HG03378 (cell line): ENCODE measurements at regions not wholly inside any gene's neighbourhood (a gene's known extent, or its start where the extent isn't known, plus 50 kb on each side); places are given as distances from the start of the nearest gene placed in this dataset.

Experiments
- ATAC-seq: cut with Tn5 transposase; IDR thresholded peaks from one replicate; pipeline ENCODE4 v1.9.1; 2021; ENCODE audit warnings: mild to moderate bottlenecking, moderate library complexity; ENCODE audit not compliant: unreplicated experiment

DNA sequence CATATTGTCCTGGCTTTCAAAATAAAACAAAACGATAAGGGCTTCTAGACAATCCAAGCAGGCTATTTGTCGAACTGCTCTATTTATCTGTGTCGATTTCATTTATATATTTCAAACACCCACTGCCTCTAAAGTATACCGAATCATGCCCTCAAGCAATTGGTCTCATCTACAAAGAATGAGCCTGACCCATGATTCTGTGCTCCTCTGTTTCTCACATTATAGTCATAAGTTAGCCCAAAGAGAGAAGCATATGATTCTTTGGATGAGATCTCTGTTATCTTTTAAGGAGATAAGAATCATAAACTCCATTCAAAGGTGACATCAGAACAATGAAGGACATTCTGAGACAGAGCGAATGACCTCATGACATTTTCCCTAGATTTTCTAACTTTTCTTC, 191.1 kb downstream of the MAP2K6 start:
- ATAC-seq: no peak

GRCh38 chr17:69606142-69606800, 191.8 kb downstream of the MAP2K6 start:
- no peak for ATAC-seq

DNA sequence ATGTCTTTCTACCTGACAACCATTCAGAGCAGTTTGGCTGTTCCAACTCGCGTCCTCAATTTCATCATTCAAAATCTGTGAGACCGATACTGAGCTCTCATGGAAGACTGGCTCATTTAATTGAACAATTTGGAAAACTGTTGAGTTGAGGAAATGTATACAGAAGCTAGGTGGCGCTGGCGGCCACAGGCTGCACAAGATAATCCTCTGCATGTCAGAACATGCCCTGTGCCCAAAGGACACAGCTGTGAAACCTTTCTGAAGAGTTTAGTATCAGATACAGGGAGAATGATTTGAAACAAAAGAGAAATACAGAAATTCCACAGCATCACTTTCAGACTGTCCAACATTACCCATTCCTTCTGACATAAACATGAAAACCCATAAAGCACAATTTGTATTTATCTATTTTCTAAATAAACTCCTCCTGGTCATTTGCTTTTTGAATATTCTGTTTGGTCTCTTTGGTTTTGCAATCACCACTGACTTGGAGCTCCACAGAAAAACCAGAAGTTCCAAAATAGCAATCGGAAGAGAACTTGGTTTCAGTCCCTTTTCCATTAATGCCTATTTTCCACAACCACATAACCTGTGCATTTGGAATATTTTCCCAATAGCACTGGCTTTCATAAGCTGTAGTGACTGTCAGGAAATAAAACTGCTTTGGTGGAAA, 192.8 kb downstream of the MAP2K6 start:
- peak; percentile 93 for ATAC-seq

DNA sequence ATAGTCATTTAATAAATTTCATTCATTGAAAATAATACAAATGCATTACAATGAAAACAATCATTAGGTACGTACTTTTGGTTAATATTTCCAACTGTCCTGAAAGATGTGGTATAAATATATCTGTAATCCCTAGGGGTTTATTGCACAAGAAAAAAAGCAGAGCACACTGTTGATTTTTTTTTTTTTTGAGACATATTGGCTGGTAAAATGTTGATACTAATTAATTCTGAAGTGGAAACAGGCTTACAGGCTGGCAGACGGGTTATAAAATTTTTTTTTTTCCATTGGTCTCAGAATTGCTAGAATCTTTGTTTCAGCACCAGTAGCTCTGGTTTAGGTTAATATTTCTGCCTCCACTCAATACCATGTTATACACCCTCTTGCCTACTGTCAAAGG, 193.6 kb downstream of the MAP2K6 start:
- no peak for ATAC-seq

DNA sequence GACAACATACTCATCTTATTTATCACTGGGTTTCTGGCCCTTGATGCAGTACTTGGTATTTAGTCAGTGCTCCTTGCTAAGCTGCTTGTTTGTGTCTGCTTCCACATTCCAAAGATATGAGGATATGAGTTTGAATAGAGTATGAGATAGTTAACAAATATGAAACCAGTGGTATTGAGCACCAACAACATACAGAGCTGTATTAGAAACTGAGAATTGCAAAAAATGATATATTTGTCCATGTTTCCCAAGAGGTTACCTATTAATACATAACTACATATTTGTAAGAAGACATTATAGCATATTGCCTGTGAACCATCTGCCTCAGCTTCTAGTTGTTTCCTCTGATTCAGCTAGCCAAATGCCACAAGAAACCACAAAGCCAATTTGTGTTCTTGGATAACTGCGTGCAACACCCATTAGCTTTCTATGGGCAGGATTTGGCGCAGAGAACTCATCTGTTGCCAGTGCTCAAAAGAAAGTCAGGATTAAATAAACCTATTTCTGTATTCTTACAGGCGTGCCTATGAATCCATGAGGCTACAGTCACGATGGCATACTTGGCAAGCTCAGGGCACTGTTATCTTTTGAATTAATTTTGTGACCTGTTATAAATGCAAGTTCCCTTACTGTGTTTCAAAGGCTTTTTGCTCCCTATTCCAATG, 194.4 kb downstream of the MAP2K6 start:
- no peak for ATAC-seq

- ATAC-seq: no peak
These were observed 195.2 kb downstream of the MAP2K6 start for GRCh38 chr17:69609473-69610305.

- no peak for ATAC-seq
These were observed 205.9 kb downstream of the MAP2K6 start for GRCh38 chr17:69620363-69620762.

DNA sequence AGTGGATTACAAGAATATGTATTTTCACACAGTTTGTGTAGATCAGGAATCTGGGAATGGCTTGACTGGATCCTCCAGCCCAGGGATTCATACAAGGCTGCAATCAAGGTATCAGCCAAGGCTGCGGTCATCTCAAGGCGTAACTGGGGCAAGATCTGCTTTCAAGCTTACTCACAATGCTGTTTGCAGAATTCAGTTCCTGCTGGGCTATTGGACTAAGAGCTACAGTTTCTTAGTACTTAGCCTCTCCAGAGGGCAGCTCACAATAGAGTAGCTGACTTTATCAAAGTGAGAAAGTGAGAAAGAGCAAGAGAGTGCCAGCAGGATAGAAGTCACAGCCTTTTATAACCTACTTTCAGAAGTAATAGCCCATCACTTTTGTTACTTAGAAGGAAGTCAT, 211.0 kb downstream of the MAP2K6 start:
- no peak for ATAC-seq

DNA sequence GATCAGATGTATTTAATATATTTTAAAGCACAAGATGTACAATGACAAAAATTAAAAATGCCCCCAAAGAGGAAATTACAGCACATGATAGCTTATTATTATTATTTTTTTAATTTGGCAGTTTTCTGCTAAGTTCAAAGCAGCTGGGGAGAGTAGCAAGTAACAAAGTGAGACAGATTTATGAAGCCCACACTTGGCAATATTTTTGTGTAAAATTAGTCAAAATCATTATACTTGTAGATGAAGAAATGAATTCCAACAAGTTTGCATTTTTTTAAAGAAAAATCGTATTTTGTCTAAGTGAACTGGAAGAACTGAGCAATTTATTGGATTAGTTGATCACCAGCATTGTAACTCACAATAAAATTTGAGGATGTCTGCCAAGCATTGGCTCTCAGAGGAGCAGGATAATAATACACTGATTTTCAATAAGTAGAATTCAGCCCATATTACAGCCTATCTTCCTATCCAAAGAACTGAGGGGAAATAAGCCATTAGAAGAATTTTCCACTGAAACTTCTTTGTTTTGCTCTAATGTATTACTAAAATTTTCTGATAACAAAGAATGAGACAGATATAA, 215.6 kb downstream of the MAP2K6 start:
- no peak for ATAC-seq

DNA sequence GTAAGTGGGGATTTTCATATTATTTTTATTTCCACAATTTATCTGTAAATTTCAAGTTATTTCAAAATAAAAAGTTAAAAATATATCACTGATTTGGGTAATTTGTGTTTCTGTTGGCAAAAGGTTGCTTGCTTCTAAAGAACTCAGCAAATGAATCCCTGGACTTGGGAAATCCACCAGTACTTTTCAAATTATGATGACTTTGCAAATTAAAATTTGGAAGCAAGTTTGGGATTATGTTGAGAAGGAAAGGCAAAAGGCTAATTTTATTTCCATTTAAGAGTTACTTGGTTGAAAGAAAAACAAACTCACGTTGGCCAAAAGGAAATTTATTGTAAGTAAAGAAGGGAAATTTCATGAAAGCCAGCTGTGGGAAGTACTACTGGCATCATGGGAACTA, 220.3 kb downstream of the MAP2K6 start:
- no peak for ATAC-seq

GRCh38 chr17:69637446-69638156, 223.1 kb downstream of the MAP2K6 start:
- no peak for ATAC-seq

- no peak for ATAC-seq
These were observed 224.6 kb downstream of the MAP2K6 start for GRCh38 chr17:69639096-69639495.

DNA sequence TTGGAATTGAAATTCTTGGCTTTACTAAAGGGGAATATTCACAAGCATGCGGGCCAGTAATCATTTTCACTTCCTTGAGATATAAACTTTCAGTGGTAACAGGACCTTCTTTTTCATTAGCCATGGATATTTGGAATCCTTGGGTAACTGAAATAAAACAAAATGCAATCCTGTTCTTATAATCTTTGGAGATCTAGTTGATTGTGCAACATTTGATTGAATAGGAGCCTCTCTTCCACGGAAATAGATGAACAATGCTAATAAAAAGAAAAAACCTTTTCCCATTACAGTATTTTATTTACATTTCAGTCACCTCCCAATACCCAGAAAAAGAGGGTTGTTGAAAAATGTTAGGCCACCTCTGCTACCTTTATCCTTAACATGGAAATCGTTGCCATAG, 225.6 kb downstream of the MAP2K6 start:
- ATAC-seq: no peak

- no peak for ATAC-seq
These were observed 229.2 kb downstream of the MAP2K6 start for GRCh38 chr17:69643686-69644085.

- ATAC-seq: no peak
These were observed 232.2 kb downstream of the MAP2K6 start for GRCh38 chr17:69646729-69647128.

DNA sequence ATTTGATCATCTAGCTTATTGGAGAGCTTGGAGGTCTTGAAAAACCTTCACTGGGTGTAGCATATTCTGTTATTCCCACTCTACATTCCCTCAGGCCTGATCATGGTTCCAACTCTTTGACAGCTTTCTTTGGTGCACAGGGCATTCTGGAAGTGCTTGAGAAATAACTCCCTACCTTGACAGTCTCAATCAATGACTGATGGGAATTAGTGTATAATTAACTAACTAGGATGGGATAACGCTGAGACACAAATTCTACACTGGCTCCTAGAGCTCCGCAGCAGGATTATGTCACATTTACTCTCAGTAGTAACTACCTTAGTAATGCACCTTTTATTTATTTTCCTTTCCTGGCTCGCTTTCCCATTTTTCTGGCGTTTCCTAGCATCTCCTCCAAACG, 236.4 kb downstream of the MAP2K6 start:
- ATAC-seq: no peak

- no peak for ATAC-seq
These were observed 237.4 kb downstream of the MAP2K6 start for GRCh38 chr17:69651921-69652320.

- no peak for ATAC-seq
These were observed 240.7 kb downstream of the MAP2K6 start for GRCh38 chr17:69654981-69655855.

GRCh38 chr17:69655902-69656301, 241.4 kb downstream of the MAP2K6 start:
- ATAC-seq: no peak
